A549 (cell line): ENCODE measurements at regions not wholly inside any gene's neighbourhood (a gene's known extent, or its start where the extent isn't known, plus 50 kb on each side); places are given as distances from the start of the nearest gene placed in this dataset.

Experiments used
- BHLHE40 ChIP-seq: IDR thresholded peaks from 2 replicates; pipeline ENCODE4 v1.6.1; 2012; ENCODE audit warnings: low read depth, low read length, inconsistent platforms
- CHD2 ChIP-seq: fragments of 150-350 bp; IDR thresholded peaks from 2 replicates; pipeline ENCODE4 v1.6.1; 2014; ENCODE audit warnings: low read length; ENCODE audit not compliant: partially characterized antibody
- HOXB5 ChIP-seq: fragments of 250-450 bp; sonication (Bioruptor Pico); IDR thresholded peaks from 2 replicates; pipeline ENCODE4 v1.5.0; 2020; ENCODE audit warnings: mild to moderate bottlenecking, moderate library complexity
- JUN ChIP-seq, 2 experiments: fragments of >200 bp; sonication (Bioruptor Twin); formaldehyde crosslinking; IDR thresholded peaks; 2 replicates in 1 of 2; 3 replicates in 1 of 2; pipeline ENCODE4 v1.6.1; 2016 to 2017
- JUNB ChIP-seq: fragments of >200 bp; sonication (Bioruptor Twin); formaldehyde crosslinking; IDR thresholded peaks from 2 replicates; pipeline ENCODE4 v1.6.1; 2016
- NFE2L2 ChIP-seq: fragments of 150-350 bp; conservative IDR thresholded peaks from 2 replicates; pipeline ENCODE4 v1.6.1; 2014; ENCODE audit warnings: low read length
- PHF8 ChIP-seq: fragments of 200-600 bp; sonication (generic); IDR thresholded peaks from 2 replicates; pipeline ENCODE4 v1.6.1; 2016; ENCODE audit warnings: low read depth, mild to moderate bottlenecking, antibody characterized with exemption, moderate library complexity, borderline replicate concordance
- POLR2A ChIP-seq: IDR thresholded peaks from 2 replicates; pipeline ENCODE4 v1.6.1; 2012; ENCODE audit warnings: mild to moderate bottlenecking, low read length
- SREBF2 ChIP-seq: fragments of 450-650 bp; IDR thresholded peaks from 2 replicates; pipeline ENCODE4 v1.6.1; 2014; ENCODE audit warnings: mild to moderate bottlenecking, moderate library complexity
- TF ChIP-seq, protein P1 (sequence below): fragments of 200-600 bp; sonication (generic); IDR thresholded peaks from 2 replicates; pipeline ENCODE4 v1.6.1; 2016; ENCODE audit warnings: antibody characterized with exemption, mild to moderate bottlenecking, moderate library complexity
- TF ChIP-seq, protein P2 (sequence below): fragments of >200 bp; sonication (Bioruptor Twin); formaldehyde crosslinking; IDR thresholded peaks from 3 replicates; pipeline ENCODE4 v1.5.1; 2016
- TF ChIP-seq, protein P3 (sequence below): IDR thresholded peaks from 2 replicates; pipeline ENCODE4 v1.6.1; 2012

DNA sequence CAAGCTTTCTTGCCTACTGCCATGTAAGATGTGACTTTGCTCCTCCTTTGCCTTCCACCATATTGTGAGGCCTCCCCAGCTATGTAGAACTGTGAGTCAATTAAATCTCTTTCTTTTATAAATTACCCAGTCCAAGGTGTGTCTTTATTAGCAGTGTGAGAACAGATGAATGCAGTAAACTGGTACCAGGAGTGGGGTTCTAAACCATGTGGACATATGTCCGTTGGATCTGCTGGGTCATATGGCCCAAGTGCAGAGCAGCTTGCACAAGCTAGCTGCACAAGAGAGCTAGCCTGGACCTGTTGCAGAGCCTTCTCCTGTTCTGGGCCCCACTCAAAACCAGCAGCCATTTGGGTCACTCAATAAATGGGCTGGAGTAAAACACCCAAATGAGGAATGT, 177.1 kb downstream of the HIPK3 start:
- TF ChIP-seq POLR2A, result no peak
- TF ChIP-seq, protein P1, sequence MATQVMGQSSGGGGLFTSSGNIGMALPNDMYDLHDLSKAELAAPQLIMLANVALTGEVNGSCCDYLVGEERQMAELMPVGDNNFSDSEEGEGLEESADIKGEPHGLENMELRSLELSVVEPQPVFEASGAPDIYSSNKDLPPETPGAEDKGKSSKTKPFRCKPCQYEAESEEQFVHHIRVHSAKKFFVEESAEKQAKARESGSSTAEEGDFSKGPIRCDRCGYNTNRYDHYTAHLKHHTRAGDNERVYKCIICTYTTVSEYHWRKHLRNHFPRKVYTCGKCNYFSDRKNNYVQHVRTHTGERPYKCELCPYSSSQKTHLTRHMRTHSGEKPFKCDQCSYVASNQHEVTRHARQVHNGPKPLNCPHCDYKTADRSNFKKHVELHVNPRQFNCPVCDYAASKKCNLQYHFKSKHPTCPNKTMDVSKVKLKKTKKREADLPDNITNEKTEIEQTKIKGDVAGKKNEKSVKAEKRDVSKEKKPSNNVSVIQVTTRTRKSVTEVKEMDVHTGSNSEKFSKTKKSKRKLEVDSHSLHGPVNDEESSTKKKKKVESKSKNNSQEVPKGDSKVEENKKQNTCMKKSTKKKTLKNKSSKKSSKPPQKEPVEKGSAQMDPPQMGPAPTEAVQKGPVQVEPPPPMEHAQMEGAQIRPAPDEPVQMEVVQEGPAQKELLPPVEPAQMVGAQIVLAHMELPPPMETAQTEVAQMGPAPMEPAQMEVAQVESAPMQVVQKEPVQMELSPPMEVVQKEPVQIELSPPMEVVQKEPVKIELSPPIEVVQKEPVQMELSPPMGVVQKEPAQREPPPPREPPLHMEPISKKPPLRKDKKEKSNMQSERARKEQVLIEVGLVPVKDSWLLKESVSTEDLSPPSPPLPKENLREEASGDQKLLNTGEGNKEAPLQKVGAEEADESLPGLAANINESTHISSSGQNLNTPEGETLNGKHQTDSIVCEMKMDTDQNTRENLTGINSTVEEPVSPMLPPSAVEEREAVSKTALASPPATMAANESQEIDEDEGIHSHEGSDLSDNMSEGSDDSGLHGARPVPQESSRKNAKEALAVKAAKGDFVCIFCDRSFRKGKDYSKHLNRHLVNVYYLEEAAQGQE, result no peak
- TF ChIP-seq, protein P2, sequence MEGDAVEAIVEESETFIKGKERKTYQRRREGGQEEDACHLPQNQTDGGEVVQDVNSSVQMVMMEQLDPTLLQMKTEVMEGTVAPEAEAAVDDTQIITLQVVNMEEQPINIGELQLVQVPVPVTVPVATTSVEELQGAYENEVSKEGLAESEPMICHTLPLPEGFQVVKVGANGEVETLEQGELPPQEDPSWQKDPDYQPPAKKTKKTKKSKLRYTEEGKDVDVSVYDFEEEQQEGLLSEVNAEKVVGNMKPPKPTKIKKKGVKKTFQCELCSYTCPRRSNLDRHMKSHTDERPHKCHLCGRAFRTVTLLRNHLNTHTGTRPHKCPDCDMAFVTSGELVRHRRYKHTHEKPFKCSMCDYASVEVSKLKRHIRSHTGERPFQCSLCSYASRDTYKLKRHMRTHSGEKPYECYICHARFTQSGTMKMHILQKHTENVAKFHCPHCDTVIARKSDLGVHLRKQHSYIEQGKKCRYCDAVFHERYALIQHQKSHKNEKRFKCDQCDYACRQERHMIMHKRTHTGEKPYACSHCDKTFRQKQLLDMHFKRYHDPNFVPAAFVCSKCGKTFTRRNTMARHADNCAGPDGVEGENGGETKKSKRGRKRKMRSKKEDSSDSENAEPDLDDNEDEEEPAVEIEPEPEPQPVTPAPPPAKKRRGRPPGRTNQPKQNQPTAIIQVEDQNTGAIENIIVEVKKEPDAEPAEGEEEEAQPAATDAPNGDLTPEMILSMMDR, result no peak
- no peak for TF ChIP-seq BHLHE40
- TF ChIP-seq CHD2, result no peak
- TF ChIP-seq SREBF2, result no peak
- TF ChIP-seq, protein P3, sequence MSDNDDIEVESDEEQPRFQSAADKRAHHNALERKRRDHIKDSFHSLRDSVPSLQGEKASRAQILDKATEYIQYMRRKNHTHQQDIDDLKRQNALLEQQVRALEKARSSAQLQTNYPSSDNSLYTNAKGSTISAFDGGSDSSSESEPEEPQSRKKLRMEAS, result no peak
- TF ChIP-seq NFE2L2, result no peak
- no peak for TF ChIP-seq JUNB
- no peak for TF ChIP-seq JUN (IDR thresholded peaks at IDR 0.05)
- no peak for TF ChIP-seq HOXB5 (CRISPR knock-in tag)
- TF ChIP-seq PHF8, result no peak
